SKM-1 (cell line): ENCODE measurements at regions not wholly inside any gene's neighbourhood (a gene's known extent, or its start where the extent isn't known, plus 50 kb on each side); places are given as distances from the start of the nearest gene placed in this dataset.
"Not testable (repeated sequence)": the region's sequence is repeated elsewhere in the genome, so short reads cannot be mapped to it uniquely, and the experiment has no call there.

Experiments
- DNase-seq: peaks from one replicate; lab custom pipeline; 2025; ENCODE audit not compliant: unreplicated experiment; lab: John Stamatoyannopoulos, UW

GRCh38 chr11:123344790-123345357 is 85.2 kb upstream of the GRAMD1B start:
- DNase-seq, result no peak

GRCh38 chr11:123344188-123344587 is 85.9 kb upstream of the GRAMD1B start:
- not testable (repeated sequence) for DNase-seq

- DNase-seq, result no peak
Measured at GRCh38 chr11:123338997-123339752, 90.9 kb upstream of the GRAMD1B start.

GRCh38 chr11:123338266-123338800 is 91.7 kb upstream of the GRAMD1B start:
- no peak for DNase-seq

- DNase-seq, result no peak
Measured at GRCh38 chr11:123334925-123335324, 95.1 kb upstream of the GRAMD1B start.

- not testable (repeated sequence) for DNase-seq
Measured at GRCh38 chr11:123332577-123332976, 97.5 kb upstream of the GRAMD1B start.

GRCh38 chr11:123330948-123331347 is 99.1 kb upstream of the GRAMD1B start:
- DNase-seq, result no peak

- DNase-seq, result no peak
Measured at GRCh38 chr11:123330471-123330870, 99.6 kb upstream of the GRAMD1B start.

GRCh38 chr11:123330071-123330470 is 100.0 kb upstream of the GRAMD1B start:
- DNase-seq, result no peak

- DNase-seq, result no peak
Measured at GRCh38 chr11:123328281-123328867, 101.7 kb upstream of the GRAMD1B start.

GRCh38 chr11:123325533-123325932 is 104.5 kb upstream of the GRAMD1B start:
- DNase-seq, result no peak

GRCh38 chr11:123323568-123323967 is 106.5 kb upstream of the GRAMD1B start:
- DNase-seq, result no peak

GRCh38 chr11:123321636-123322035 is 108.4 kb upstream of the GRAMD1B start:
- no peak for DNase-seq

GRCh38 chr11:123318623-123319022 is 111.4 kb upstream of the GRAMD1B start:
- DNase-seq, result no peak

- DNase-seq, result not testable (repeated sequence)
Measured at GRCh38 chr11:123318132-123318531, 111.9 kb upstream of the GRAMD1B start.

GRCh38 chr11:123316003-123316402 is 114.1 kb upstream of the GRAMD1B start:
- no peak for DNase-seq

- DNase-seq, result no peak
Measured at GRCh38 chr11:123314972-123315371, 115.1 kb upstream of the GRAMD1B start.

- DNase-seq, result no peak
Measured at GRCh38 chr11:123313262-123313661, 116.8 kb upstream of the GRAMD1B start.

GRCh38 chr11:123308077-123308476 is 113.0 kb upstream of the CLMP start:
- no peak for DNase-seq

- DNase-seq, result no peak
Measured at GRCh38 chr11:123307276-123307675, 112.2 kb upstream of the CLMP start.

GRCh38 chr11:123306531-123306930 is 111.5 kb upstream of the CLMP start:
- no peak for DNase-seq
